HG03196 (cell line): ENCODE measurements at regions not wholly inside any gene's neighbourhood (a gene's known extent, or its start where the extent isn't known, plus 50 kb on each side); places are given as distances from the start of the nearest gene placed in this dataset.
"Not testable (repeated sequence)": the region's sequence is repeated elsewhere in the genome, so short reads cannot be mapped to it uniquely, and the experiment has no call there.

Experiments used
- ATAC-seq: cut with Tn5 transposase; IDR thresholded peaks from one replicate; pipeline ENCODE4 v1.9.1; 2021; ENCODE audit not compliant: unreplicated experiment

- ATAC-seq = no peak
Observed at GRCh38 chr4:58413849-58414248, 1303.7 kb upstream of the IGFBP7 start.

- no peak for ATAC-seq
Observed at GRCh38 chr4:58411904-58412303, 1301.7 kb upstream of the IGFBP7 start.

GRCh38 chr4:58406762-58407161 is 1296.6 kb upstream of the IGFBP7 start:
- no peak for ATAC-seq

GRCh38 chr4:58368221-58368620 is 1258.0 kb upstream of the IGFBP7 start:
- ATAC-seq = no peak

GRCh38 chr4:58360354-58361133 is 1250.4 kb upstream of the IGFBP7 start:
- no peak for ATAC-seq

- no peak for ATAC-seq
Observed at GRCh38 chr4:58359590-58359989, 1249.4 kb upstream of the IGFBP7 start.

- no peak for ATAC-seq
Observed at GRCh38 chr4:58357947-58358346, 1247.8 kb upstream of the IGFBP7 start.

- no peak for ATAC-seq
Observed at GRCh38 chr4:58325070-58325469, 1214.9 kb upstream of the IGFBP7 start.

GRCh38 chr4:58313444-58313843 is 1203.3 kb upstream of the IGFBP7 start:
- ATAC-seq = no peak

GRCh38 chr4:58303456-58303855 is 1193.3 kb upstream of the IGFBP7 start:
- no peak for ATAC-seq

- no peak for ATAC-seq
Observed at GRCh38 chr4:58301376-58301999, 1191.3 kb upstream of the IGFBP7 start.

GRCh38 chr4:58286335-58286734 is 1176.2 kb upstream of the IGFBP7 start:
- ATAC-seq = no peak

- ATAC-seq = not testable (repeated sequence)
Observed at GRCh38 chr4:58280928-58281327, 1170.7 kb upstream of the IGFBP7 start.

GRCh38 chr4:58275856-58276255 is 1165.7 kb upstream of the IGFBP7 start:
- no peak for ATAC-seq

GRCh38 chr4:58274553-58274952 is 1164.4 kb upstream of the IGFBP7 start:
- no peak for ATAC-seq

GRCh38 chr4:58272311-58272710 is 1162.1 kb upstream of the IGFBP7 start:
- ATAC-seq = no peak

- ATAC-seq = no peak
Observed at GRCh38 chr4:58265734-58266133, 1155.5 kb upstream of the IGFBP7 start.

GRCh38 chr4:58261526-58261925 is 1151.3 kb upstream of the IGFBP7 start:
- ATAC-seq = no peak

- no peak for ATAC-seq
Observed at GRCh38 chr4:58254291-58254690, 1144.1 kb upstream of the IGFBP7 start.

GRCh38 chr4:58252656-58253055 is 1142.5 kb upstream of the IGFBP7 start:
- ATAC-seq = no peak

GRCh38 chr4:58247792-58248191 is 1137.6 kb upstream of the IGFBP7 start:
- no peak for ATAC-seq

GRCh38 chr4:58225460-58225859 is 1115.3 kb upstream of the IGFBP7 start:
- ATAC-seq = no peak

- ATAC-seq = no peak
Observed at GRCh38 chr4:58219179-58219578, 1109.0 kb upstream of the IGFBP7 start.
